Hypothalamus (tissue), 51 donors: ENCODE measurements at regions not wholly inside any gene's neighbourhood (a gene's known extent, or its start where the extent isn't known, plus 50 kb on each side); places are given as distances from the start of the nearest gene placed in this dataset.

Experiments
- DNase-seq, 51 donors: peaks; one replicate each; lab custom pipeline; 2025; lab: John Stamatoyannopoulos, UW

GRCh38 chr1:30039354-30040080, 683.9 kb downstream of the MATN1 start:
- DNase-seq = no peak

- DNase-seq = no peak
Observed at GRCh38 chr1:30038134-30039025, 685.0 kb downstream of the MATN1 start.

DNA sequence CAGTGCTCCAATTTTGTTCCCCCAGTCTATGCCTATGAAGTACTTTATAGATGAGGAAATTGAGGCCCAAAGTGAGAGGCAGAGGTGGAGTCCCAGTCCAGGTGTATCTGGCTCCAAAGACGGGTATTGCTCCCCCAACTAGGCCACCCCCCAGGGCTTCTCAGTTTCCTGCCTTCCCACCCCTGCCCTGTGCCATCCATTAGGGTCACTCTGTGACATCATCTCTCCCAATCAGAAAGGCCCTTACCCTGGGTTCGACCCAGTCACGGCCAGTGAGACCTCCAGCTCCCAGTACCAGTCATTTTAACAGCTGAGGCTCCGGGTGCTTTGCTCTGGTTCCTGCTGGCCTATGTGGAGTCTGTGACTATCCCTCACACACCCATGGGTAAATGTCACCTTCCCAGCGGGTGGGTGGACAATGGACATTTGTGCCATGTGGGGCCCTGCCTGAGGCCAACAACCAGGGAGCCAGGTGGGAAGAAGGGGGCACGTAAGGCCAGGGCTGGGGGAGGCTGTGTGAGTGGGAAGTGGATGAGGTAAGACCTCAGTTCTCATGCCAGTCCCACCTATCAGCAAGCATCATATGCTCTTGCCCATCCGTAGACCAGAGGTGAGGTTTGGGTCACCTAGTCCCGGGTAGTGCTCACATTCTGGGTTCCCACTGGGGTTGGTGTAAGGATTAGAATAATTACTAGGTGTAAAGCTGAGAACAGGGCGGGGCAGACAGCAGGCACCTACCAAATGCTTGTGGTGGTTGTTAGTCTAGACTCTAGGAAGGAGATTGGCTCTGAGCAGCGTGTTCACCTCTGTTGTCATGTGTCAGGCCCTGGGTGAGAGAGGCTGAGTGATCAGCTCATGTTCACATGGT, 685.9 kb downstream of the MATN1 start:
- DNase-seq = no peak

GRCh38 chr1:30036666-30037065, 686.7 kb downstream of the MATN1 start:
- no peak for DNase-seq

DNA sequence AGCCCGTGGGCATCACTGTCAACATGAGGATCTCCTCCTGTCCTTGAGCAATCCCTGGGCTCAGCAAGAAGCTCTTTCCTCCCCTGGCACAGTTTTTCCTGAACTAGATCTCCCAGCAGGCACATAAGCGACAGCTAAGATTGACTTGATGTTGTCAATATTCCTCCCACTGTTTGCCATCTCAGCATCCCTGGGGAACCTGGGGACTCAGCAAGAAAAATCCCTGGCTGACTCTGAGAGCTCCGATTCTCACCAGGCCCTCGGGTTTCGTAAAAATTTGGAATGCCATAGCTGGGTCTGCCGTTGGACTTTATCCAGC, 687.2 kb downstream of the MATN1 start:
- DNase-seq = no peak

GRCh38 chr1:30035522-30036228, 687.7 kb downstream of the MATN1 start:
- DNase-seq = no peak

- DNase-seq = peak in 7 of 51 donors; percentile 1 to 43 (median 14)
Observed at GRCh38 chr1:30034627-30035521, 688.5 kb downstream of the MATN1 start.

DNA sequence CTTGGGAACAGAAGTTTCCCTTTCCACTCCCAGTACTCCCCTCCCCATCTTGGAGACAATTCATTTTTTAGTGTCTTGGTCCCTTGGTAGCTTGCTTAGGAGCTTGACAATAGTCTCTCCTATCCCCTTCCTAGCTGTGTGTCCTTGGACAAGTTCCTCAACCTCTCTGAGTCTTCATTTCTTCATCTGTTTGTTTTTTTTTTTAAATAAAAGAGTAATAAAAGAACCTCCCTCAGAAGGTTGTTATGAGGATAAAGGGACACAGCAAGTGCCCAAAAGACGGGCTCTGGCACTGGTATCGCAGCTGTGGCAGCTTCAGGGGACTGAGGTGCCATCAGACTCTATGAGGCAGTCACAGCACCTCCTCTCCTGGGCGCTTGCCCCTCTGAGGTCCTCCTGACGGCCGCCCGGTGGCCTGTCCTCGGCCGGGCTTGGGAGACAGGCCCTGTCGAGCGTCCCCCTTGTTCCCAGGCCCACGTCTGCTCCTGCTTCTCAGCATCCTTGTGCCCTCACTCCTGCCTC, 689.2 kb downstream of the MATN1 start:
- no peak for DNase-seq

DNA sequence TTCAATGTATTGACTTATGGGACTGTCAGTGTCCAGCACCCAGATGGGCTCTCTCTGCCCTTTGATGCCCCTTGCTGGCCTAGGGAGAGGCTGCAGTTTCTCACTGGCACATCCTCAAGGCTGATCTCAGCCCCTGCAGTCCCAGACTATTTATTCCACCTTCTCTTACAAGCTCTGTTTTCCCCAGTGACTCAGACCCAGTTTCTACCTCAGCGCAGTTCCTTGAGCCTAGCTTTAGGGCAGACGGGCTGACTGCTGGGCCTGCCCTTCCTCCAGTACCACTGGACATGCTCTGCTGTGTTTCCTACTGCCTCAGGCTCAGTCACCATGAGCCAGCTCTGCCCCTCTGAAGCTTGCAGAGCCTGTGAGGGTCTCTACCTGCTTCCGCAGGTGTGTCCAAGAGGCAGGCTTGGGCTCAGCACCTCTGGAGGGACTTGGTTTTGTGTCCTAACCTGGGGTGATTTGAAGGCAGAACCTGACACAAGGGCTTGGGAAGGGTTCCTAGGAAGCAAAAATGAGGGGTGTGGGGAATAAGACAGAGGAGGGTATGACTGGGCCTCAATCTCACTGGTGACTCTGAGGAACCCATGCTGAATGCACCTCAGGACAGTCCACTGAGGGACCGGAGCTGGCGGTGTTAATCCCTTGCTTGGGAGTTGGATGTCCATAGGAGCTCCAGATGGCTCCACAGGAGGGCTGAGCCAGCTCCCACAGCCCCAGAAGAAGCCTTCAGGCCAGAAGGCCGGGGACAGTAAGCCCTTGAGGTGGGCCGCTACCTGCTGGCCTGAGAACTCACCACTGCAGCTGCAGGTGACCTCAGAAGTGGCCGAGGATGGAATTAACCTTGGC, 689.9 kb downstream of the MATN1 start:
- DNase-seq = no peak

GRCh38 chr1:30032302-30032701, 691.1 kb downstream of the MATN1 start:
- no peak for DNase-seq

GRCh38 chr1:30029677-30030076, 693.7 kb downstream of the MATN1 start:
- no peak for DNase-seq

- DNase-seq = no peak
Observed at GRCh38 chr1:30028939-30029338, 694.4 kb downstream of the MATN1 start.

GRCh38 chr1:30028283-30028682, 695.1 kb downstream of the MATN1 start:
- no peak for DNase-seq

GRCh38 chr1:30027247-30027646, 696.1 kb downstream of the MATN1 start:
- no peak for DNase-seq

DNA sequence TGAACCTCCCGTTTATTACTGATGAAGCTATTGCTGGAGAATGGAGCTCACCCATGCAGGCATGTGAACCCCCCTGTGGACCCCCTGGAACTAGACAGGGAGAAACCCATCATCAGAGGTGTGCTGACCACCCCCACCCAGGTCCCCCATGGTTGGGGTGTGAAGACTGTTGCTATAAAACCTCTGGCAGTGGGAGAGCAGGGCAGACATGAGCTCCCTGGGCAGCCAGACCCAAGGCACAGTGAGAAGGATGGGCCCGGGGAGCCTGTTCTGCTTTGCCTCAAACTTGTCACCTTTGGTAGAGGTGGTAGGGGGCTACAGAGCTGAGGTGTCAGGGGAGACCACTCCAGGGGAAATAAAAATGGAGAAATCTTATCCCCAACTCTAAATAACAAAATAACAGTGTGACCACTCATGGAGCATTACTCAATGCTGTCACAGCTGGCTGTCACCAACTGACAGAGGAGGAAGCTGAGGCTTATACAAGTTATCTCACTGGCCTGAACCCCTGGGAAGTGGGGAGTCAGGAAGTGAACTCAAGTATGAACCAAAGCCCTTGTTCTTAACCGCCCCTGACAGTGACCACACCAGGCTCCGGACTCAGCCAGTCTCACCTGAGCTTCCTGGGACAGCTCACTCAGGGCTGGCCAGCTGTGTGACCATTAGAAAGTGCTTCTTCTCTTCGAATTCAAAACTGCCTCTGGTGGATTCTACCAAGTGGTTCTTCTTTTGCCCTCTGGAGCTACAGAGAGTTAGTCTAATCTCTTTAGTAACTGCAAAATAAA, 698.8 kb downstream of the MATN1 start:
- no peak for DNase-seq

DNA sequence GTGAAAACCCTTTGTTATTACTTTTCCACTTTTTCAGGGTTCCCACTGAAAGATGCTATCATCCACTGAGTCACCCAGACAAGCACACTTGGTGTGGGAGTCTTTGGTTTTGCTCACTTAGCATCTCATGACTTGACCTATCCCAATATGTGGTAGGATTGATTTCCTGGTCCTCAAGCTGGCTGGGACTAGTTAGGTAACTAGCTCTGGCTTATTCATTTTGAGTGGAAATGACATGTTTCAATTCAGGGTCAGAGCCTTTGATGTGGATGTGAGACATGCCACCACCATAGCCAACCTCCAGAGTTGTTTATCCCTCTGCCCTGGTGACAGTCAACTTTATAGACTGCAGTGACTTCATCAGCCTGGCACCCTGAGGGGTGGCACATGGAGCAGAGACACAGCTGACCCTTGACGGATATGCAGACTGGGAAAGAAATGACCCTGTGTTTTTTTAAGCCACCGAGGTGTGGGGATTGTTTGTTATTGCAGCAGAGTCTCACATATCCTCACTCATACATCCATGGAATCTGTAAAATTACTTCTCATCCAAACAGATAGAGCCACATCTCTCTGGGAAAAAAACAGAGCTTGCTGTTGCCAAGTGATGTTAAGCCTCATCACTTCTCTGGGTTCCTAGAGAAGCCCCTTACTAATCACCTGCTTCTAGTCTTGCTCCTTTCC, 699.9 kb downstream of the MATN1 start:
- DNase-seq = no peak

DNA sequence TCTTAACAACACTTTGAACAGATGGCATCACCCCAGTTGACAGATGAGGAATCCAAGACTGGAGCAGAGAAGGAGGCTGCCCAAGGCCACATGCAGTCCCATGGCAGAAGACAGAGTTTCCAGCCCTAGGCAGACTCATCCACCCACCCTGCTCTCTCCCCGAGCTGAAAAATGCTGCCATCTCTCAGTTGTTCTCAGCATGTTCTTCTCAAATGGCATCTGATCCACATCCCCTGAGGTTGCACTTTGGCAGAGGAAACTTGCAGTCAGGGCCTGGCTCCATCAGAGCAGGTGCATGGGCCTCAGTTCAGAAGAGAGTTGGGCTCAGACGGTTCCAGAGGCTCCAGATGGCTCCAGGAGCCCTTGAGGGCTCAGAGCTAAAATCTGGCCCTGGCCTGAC, 709.4 kb downstream of the MATN1 start:
- DNase-seq = no peak
